Activated naive CD4-positive, alpha-beta T cell treated with anti-CD3 and anti-CD28 coated beads, Interleukin-2, amount 10 ng/mL, durations not matched to agents 7 days and 5 days (primary cell): ENCODE measurements at regions not wholly inside any gene's neighbourhood (a gene's known extent, or its start where the extent isn't known, plus 50 kb on each side); places are given as distances from the start of the nearest gene placed in this dataset.
"Not testable (repeated sequence)": the region's sequence is repeated elsewhere in the genome, so short reads cannot be mapped to it uniquely, and the experiment has no call there.

ENCODE experiments used
- CTCF ChIA-PET: fragments of 350-600 bp; sonication (Branson Sonifier 250); formaldehyde crosslinking; loops from one replicate; lab custom pipeline; 2021; ENCODE audit warnings: antibody characterized with exemption; lab: Charles Lee
- DNase-seq: peaks from one replicate; pipeline ENCODE4 v3.0.0-alpha.2; 2020
- H3K27ac Mint-ChIP-seq: one replicate; pipeline ENCODE4 v1.8.0; 2021; ENCODE audit warnings: mild to moderate bottlenecking, moderate library complexity, mixed read lengths
- H3K27me3 Mint-ChIP-seq: one replicate; pipeline ENCODE4 v1.8.0; 2021; ENCODE audit warnings: mild to moderate bottlenecking, mixed read lengths
- H3K36me3 Mint-ChIP-seq: one replicate; pipeline ENCODE4 v1.8.0; 2021; ENCODE audit warnings: mixed read lengths
- H3K4me1 Mint-ChIP-seq: one replicate; pipeline ENCODE4 v1.8.0; 2021; ENCODE audit warnings: mixed read lengths
- H3K4me3 Mint-ChIP-seq: one replicate; pipeline ENCODE4 v1.8.0; 2021; ENCODE audit warnings: mild to moderate bottlenecking, moderate library complexity, mixed read lengths
- H3K9me3 Mint-ChIP-seq: one replicate; pipeline ENCODE4 v1.8.0; 2021; ENCODE audit warnings: mixed read lengths

DNA sequence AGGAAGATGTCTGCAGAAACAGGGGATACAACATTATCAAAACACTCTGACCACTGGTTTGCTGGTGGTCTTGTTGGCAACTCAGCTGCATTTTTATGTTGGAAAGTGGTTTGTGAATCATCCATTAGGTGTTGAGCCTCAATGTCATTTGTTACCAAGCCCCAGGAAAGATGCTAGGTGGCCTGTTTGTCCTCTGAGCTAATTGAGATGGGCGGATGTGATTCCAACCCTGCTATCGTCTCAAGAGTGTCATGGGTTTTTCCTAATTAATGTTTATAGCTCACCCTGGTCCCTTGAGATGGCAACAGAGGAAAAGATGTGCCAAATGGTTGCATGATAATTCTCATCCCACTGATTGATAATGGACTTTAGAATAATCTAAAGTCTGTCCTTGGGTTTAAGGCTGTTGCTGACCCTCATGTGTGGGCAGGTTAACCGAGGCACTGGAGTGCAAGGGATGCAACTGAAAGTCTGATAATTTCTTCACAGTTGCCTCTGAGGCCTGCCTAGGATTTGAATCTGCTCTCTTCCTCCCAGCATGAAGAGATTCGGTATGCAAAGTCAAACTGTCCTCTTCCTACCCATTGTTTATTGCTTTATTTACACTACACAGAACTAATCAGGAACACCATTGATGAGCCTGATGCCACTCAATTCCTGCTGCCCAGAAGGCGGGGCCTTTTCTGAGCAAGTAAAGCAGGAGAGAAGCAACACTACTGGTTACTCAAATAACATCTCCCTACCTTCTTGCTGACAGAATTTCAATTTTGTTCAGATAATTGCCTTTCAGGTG lies 166.2 kb upstream of the TBC1D5 start:
- no peaks in the 10 kb centered on the region for H3K4me1 Mint-ChIP-seq
- H3K4me3 Mint-ChIP-seq = no peak overlapping the region
- no peaks in the 10 kb centered on the region for H3K9me3 Mint-ChIP-seq
- H3K36me3 Mint-ChIP-seq = no peaks in the 10 kb centered on the region
- H3K27me3 Mint-ChIP-seq = peaks cover 16% of the 10 kb centered on the region
- DNase-seq = no peak
- no peak overlapping the region for H3K27ac Mint-ChIP-seq
- CTCF ChIA-PET = interaction anchor here (0.9 kb wide), 1 partner anchor 448 kb away, joined by 3 read pairs; no protein-coding TSS in a partner anchor

DNA sequence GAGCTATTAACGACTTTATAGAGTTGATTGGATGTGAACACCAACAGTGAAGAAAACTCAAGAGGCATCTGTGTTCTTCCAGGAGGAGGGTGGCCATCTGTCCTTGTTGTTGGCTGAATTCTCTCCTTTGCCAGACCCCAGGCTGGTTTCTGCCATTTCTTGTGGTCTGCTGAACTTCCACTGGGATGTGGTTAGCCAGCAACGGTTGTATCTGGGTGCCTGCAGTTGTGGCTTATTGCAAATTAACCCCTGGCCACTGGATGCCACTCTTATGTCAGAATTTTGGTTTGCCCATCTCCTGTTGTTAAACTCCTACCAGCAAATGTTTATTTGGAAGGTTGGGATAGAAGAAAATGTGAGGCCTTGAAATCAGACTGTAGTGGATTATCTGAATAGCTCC lies 163.6 kb upstream of the TBC1D5 start:
- Mint-ChIP-seq H3K9me3 (no peaks in the 10 kb centered on the region), H3K4me3 (no peak overlapping the region), H3K27me3 (peaks cover 7% of the 10 kb centered on the region), H3K36me3 (no peaks in the 10 kb centered on the region), H3K4me1 (no peaks in the 10 kb centered on the region), H3K27ac (no peak overlapping the region)
- no peak for DNase-seq
- CTCF ChIA-PET = interaction anchor here (0.8 to 1.0 kb wide), 2 partner anchors 853 to 1083 kb away, joined by 3 read pairs; no protein-coding TSS in a partner anchor

DNA sequence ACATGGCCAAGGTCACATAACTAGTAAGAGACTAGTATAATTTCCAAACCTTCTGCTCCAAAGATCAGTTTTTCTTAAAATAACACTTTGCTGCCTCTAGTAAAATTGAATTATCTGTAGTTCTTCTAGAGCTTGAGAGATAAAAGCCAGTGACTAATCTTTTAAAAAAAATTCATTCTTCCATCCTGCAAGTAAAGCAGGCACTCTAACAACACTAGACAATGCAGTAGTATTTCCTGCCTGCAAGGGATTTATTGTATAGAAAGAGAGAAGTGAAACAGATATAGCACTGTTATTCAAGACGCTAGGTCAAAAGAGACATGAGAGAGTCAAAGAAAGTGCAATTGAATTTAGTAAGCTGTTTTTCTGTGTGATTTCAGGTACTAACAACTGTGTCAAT lies 159.5 kb upstream of the TBC1D5 start:
- no peak overlapping the region for H3K27ac Mint-ChIP-seq
- peaks cover 2% of the 10 kb centered on the region for H3K9me3 Mint-ChIP-seq
- no peak for DNase-seq
- H3K36me3 Mint-ChIP-seq = no peaks in the 10 kb centered on the region
- no peaks in the 10 kb centered on the region for H3K4me1 Mint-ChIP-seq
- peaks cover 6% of the 10 kb centered on the region for H3K27me3 Mint-ChIP-seq
- CTCF ChIA-PET = no interaction called here
- H3K4me3 Mint-ChIP-seq = no peak overlapping the region

DNA sequence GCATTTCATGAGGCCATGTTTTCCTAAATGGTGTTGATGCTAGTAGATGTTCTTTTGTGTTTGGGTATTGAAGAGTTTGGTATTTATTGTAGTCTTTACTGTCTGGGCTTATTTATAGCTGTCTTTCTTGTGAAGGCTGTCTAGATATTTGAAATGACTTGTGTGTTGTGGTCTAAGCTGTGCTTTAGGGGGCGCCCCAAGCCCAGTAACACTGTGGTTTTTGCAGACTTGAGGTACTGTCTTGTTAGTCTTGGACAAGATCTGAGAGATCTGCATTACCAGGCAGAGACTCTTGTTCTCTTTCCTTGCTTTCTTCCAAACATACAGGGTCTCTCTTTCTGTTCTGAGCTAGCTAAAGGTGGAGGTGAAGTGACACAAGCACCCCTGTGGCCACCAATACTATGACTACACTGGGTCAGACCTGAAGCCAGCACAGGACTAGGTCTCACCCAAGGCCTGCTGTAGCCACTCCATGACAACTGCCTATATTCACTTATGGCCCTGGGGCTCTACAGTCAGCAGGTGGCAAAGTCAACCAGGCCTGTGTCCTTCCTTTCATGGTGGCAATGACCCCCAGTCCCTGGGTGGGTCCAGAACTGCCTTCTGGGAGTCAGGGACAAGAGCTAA lies 152.1 kb upstream of the TBC1D5 start:
- CTCF ChIA-PET = interaction anchor here (0.9 to 1.7 kb wide), 4 partner anchors 23 to 1094 kb away, joined by 3 to 8 read pairs (median 4); no protein-coding TSS in a partner anchor
- H3K27ac Mint-ChIP-seq = no peak overlapping the region
- H3K9me3 Mint-ChIP-seq = peaks cover 2% of the 10 kb centered on the region

DNA sequence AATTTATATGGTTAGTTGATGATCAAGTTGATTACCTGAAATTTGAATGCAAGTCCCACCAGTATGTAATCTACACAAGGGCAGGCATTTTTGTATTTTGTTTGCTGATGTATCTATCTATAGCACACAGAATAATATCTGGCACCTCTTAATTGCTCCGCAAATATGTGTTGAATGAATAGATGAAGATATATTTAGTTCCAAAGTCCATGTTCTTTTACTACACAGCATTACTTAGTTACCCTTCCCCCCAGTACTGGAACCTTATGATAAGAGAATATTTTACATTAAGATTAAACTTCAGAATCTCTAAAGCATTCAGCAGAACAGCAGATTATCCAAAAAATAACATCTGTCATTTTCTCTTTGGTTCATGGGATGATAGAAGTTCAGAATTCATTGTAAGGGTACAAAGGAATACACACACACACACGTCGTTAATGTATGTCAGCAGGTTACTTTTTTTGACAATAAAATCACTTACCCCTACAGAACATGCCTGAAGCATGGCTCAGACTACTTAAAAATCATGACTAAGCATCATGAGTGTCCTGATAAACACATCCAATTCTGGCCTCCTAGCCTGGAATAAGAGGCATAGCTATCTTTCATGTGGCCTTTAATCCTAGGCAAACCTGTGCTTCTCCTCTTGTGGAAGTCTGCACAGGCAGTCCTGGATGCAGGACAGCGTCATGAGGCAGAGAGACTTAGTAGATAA lies 148.9 kb upstream of the TBC1D5 start:
- CTCF ChIA-PET = no interaction called here
- Mint-ChIP-seq H3K4me1 (no peaks in the 10 kb centered on the region), H3K9me3 (no peaks in the 10 kb centered on the region), H3K27me3 (no peaks in the 10 kb centered on the region), H3K27ac (no peak overlapping the region), H3K4me3 (no peak overlapping the region), H3K36me3 (no peaks in the 10 kb centered on the region)
- no peak for DNase-seq

More for the DNA sequence above, 152.1 kb upstream of the TBC1D5 start:
- Mint-ChIP-seq H3K36me3 (no peaks in the 10 kb centered on the region), H3K27me3 (no peaks in the 10 kb centered on the region), H3K4me1 (no peaks in the 10 kb centered on the region), H3K4me3 (no peak overlapping the region)
- DNase-seq = peak; percentile 52

DNA sequence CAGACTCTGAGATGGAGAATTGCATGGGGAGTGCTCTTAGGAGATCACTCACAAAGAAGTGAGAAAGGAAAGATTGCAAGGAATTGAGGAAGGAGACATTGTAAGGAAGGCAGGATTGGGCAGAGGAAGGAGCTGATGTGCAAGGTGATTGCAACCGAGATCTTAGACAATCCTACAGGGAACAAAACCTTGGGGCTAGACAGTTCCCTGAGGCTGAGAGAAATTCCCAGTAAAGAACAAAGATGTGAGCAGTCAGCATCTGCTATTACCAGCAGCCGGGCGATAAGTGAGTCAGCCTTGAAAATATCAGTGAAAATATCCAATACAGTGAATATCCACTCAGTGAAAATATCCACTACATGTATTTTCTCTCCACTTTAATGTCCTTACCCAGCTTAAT lies 143.6 kb upstream of the TBC1D5 start:
- Mint-ChIP-seq H3K36me3 (no peaks in the 10 kb centered on the region), H3K4me1 (no peaks in the 10 kb centered on the region), H3K27me3 (peaks cover 3% of the 10 kb centered on the region), H3K27ac (no peak overlapping the region), H3K4me3 (no peak overlapping the region), H3K9me3 (no peaks in the 10 kb centered on the region)
- DNase-seq = no peak
- CTCF ChIA-PET = no interaction called here

DNA sequence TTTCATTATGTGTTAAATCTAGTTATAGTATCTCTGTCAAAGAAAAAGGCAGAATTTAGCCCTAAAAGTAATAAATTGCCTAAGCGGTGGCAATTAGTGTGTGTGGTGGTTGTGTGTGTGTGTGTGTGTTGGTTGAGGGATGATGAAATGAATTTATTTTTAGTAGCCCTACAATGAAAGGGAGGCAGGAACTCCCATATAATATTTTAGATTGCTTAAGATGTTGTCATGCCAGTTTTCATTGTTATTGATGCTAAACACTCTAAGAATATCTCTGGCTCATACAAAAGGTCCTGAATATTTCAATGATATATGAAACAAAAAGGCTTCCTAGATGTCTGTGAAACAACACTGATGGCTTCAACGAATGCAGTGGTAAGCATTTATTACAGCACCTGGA lies 140.6 kb upstream of the TBC1D5 start:
- no peak overlapping the region for H3K4me3 Mint-ChIP-seq
- no peak for DNase-seq
- no peak overlapping the region for H3K27ac Mint-ChIP-seq
- peaks cover 3% of the 10 kb centered on the region for H3K27me3 Mint-ChIP-seq
- CTCF ChIA-PET = no interaction called here
- no peaks in the 10 kb centered on the region for H3K9me3 Mint-ChIP-seq
- no peaks in the 10 kb centered on the region for H3K36me3 Mint-ChIP-seq
- H3K4me1 Mint-ChIP-seq = no peaks in the 10 kb centered on the region

DNA sequence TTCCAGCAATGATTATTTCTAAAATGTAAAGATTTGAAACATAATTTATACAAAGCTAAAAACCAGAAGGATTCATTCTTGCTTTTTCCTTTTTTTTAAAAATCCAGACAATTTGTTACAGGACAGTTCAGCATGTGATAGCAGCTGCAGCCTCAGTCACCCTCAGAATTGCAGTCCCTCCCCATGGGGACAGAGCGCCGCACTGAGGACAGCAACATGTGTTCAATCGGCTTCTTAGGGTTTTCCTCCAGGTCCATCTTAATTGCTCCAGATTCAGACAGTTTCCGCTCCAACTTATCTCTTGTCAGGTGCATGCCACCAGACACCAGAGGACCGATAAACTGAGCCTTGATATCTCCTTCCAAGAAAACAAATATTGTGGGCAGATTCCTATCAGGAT lies 134.9 kb upstream of the TBC1D5 start:
- CTCF ChIA-PET = no interaction called here
- Mint-ChIP-seq H3K27ac (no peak overlapping the region), H3K4me3 (no peak overlapping the region), H3K9me3 (no peaks in the 10 kb centered on the region), H3K4me1 (no peaks in the 10 kb centered on the region), H3K27me3 (no peaks in the 10 kb centered on the region), H3K36me3 (no peaks in the 10 kb centered on the region)
- DNase-seq = no peak

DNA sequence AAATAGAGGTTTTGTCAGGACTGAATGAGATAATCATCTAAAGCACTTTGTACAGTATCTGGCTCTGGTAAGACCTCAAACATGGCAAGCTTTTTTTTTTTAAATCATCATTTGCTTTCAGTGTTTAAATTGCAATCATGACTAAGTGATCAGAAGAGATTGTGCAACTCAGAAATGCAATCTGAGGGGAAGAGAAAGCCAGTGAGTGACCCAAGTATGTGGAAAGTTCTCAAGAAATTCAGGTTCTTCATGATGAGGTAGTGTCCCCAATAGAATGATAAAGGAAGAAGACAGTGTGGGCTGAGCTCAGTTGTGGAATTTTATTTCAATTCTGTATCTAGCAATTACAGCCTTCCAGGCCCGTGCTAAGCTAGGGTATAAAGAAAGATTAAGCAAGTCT lies 132.2 kb upstream of the TBC1D5 start:
- no peak for DNase-seq
- H3K27ac Mint-ChIP-seq = no peak overlapping the region
- CTCF ChIA-PET = no interaction called here
- no peaks in the 10 kb centered on the region for H3K4me1 Mint-ChIP-seq
- H3K36me3 Mint-ChIP-seq = no peaks in the 10 kb centered on the region
- no peak overlapping the region for H3K4me3 Mint-ChIP-seq
- no peaks in the 10 kb centered on the region for H3K27me3 Mint-ChIP-seq
- no peaks in the 10 kb centered on the region for H3K9me3 Mint-ChIP-seq

DNA sequence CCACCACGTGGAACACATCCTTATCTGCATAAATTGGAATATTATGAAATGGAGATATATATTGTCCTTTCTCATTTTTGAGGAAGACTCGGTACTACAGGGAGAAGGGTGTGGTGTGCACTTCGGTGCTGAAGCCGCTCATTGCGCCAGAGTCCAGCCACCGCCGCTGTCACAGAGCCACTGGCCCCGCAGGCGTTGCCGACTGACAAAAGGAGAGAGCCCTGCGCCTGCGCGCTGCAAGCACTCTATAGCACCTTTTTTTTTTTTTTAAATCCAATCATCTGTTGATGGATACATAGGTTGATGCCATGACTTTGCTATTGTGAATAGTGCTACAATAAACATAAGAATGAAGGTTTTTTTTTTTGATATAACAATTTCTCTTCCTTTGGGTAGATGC lies 130.0 kb upstream of the TBC1D5 start:
- no peaks in the 10 kb centered on the region for H3K4me1 Mint-ChIP-seq
- H3K27ac Mint-ChIP-seq = no peak overlapping the region
- no peaks in the 10 kb centered on the region for H3K9me3 Mint-ChIP-seq
- H3K4me3 Mint-ChIP-seq = no peak overlapping the region
- CTCF ChIA-PET = no interaction called here
- no peak for DNase-seq
- no peaks in the 10 kb centered on the region for H3K36me3 Mint-ChIP-seq
- no peaks in the 10 kb centered on the region for H3K27me3 Mint-ChIP-seq

DNA sequence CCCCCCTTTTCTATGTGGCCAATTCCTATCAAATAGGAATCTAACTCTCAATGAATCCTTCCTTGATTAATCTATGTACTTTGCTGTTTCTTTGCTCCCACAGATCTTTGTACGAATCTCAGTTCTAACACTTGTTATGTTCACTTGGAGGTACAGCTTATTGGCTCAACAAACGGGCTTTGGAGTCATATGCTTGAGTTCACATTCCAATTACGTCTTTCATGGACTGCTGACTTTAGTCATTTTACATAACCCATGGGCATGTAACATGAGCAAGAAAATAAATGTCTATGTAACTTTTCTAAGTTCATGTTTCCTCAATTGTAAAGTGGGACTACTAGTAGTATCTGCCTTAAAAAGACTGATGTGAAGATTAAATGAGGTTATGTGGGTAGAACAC lies 123.2 kb upstream of the TBC1D5 start:
- CTCF ChIA-PET = no interaction called here
- no peak for DNase-seq

DNA sequence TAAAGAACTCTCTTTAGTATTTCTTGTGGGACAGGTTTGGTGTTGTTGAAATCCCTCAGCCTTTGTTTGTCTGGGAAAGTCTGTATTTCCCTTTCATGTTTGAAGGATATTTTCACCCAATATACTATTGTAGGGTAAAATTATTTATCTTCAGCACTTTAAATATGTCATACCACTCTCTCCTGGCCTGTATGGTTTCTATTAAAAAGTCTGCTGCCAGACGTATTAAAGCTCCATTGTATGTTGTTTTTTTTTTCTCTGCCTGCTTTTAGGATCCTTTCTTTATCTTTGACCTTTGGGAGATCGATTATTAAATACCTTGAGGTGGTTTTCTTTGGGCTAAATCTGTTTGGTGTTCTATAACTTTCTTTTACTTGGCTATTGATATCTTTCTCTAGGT lies 119.0 kb upstream of the TBC1D5 start:
- H3K4me3 Mint-ChIP-seq = no peak overlapping the region
- no peaks in the 10 kb centered on the region for H3K36me3 Mint-ChIP-seq
- H3K9me3 Mint-ChIP-seq = no peaks in the 10 kb centered on the region
- no peak overlapping the region for H3K27ac Mint-ChIP-seq
- peaks cover 5% of the 10 kb centered on the region for H3K27me3 Mint-ChIP-seq
- no peak for DNase-seq
- CTCF ChIA-PET = no interaction called here
- no peaks in the 10 kb centered on the region for H3K4me1 Mint-ChIP-seq

More for the DNA sequence above, 123.2 kb upstream of the TBC1D5 start:
- peaks cover 5% of the 10 kb centered on the region for H3K27me3 Mint-ChIP-seq
- H3K9me3 Mint-ChIP-seq = no peaks in the 10 kb centered on the region
- no peak overlapping the region for H3K27ac Mint-ChIP-seq
- H3K36me3 Mint-ChIP-seq = no peaks in the 10 kb centered on the region
- no peaks in the 10 kb centered on the region for H3K4me1 Mint-ChIP-seq
- no peak overlapping the region for H3K4me3 Mint-ChIP-seq

DNA sequence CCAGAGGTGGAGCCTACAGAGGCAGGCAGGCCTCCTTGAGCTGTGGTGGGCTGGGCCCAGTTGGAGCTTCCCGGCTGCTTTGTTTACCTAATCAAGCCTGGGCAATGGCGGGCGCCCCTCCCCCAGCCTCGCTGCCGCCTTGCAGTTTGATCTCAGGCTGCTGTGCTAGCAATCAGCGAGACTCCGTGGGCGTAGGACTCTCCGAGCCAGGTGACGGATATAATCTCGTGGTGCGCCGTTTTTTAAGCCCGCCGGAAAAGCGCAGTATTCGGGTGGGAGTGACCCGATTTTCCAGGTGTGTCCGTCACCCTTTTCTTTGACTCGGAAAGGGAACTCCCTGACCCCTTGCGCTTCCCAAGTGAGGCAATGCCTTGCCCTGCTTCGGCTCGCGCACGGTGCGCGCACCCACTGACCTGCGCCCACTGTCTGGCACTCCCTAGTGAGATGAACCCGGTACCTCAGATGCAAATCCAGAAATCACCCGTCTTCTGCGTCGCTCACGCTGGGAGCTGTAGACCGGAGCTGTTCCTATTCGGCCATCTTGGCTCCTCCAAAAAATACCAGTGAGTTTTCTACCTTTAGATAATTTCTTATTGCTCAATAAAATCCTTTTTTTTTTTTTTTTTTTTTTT lies 118.5 kb upstream of the TBC1D5 start:
- H3K36me3 Mint-ChIP-seq, DNase-seq, H3K9me3 Mint-ChIP-seq, CTCF ChIA-PET, H3K27me3 Mint-ChIP-seq, H3K4me1 Mint-ChIP-seq, H3K27ac Mint-ChIP-seq, H3K4me3 Mint-ChIP-seq: not testable (repeated sequence)

DNA sequence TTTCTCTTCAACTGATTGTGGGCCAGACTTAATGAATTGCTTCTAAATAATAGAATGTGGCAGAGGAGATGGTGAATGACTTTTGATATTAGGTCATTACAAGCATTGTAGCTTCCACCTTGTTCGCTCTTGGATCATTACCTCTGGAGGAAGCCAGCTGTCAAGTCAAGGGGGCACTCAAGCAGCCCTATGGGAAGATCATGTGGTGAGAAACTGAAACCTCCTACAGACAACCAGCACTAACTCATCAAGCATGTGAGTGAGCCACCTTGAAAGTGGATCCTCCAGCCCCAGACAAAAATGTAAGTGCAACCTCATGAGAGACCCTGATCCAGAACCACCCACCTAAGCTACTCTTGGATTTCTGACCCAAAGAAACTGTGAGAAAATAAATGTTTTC lies 109.8 kb upstream of the TBC1D5 start:
- H3K4me3 Mint-ChIP-seq = no peak overlapping the region
- no peaks in the 10 kb centered on the region for H3K4me1 Mint-ChIP-seq
- H3K27ac Mint-ChIP-seq = no peak overlapping the region
- H3K27me3 Mint-ChIP-seq = no peaks in the 10 kb centered on the region
- no peak for DNase-seq
- CTCF ChIA-PET = interaction anchor here (1.0 kb wide), 1 partner anchor 11 kb away, joined by 3 read pairs; no protein-coding TSS in a partner anchor
- H3K9me3 Mint-ChIP-seq = no peaks in the 10 kb centered on the region
- H3K36me3 Mint-ChIP-seq = no peaks in the 10 kb centered on the region
